H1 (cell line): ENCODE measurements at regions not wholly inside any gene's neighbourhood (a gene's known extent, or its start where the extent isn't known, plus 50 kb on each side); places are given as distances from the start of the nearest gene placed in this dataset.

Experiments used
- CEBPB ChIP-seq: IDR thresholded peaks from 2 replicates; pipeline ENCODE4 v1.6.1; 2012; ENCODE audit warnings: low read depth, low read length
- CHD1 ChIP-seq: IDR thresholded peaks from 2 replicates; pipeline ENCODE4 v1.6.1; 2012; ENCODE audit warnings: low read depth, low read length, improper control_type of control experiment
- FOSL1 ChIP-seq: IDR thresholded peaks from 2 replicates; pipeline ENCODE4 v1.6.1; 2011; ENCODE audit warnings: mild to moderate bottlenecking, low read depth, low read length, moderate library complexity; ENCODE audit not compliant: insufficient read depth
- HDAC2 ChIP-seq, 2 experiments: fragments of 300-600 bp in 1 of 2; sonication (generic) in 1 of 2; IDR thresholded peaks; 2 replicates each; pipeline ENCODE4 v1.6.1; 2011 to 2012; ENCODE audit warnings: low read depth in 2 of 2, low read length in 2 of 2, mild to moderate bottlenecking in 2 of 2, moderate library complexity in 2 of 2, borderline replicate concordance in 1 of 2, inconsistent platforms in 1 of 2
- KDM5A ChIP-seq: fragments of 200-600 bp; IDR thresholded peaks from 2 replicates; pipeline ENCODE4 v1.7.1; 2012; ENCODE audit warnings: mild to moderate bottlenecking, low read length, inconsistent platforms, mixed read lengths
- POLR2AphosphoS5 ChIP-seq: IDR thresholded peaks from 2 replicates; pipeline ENCODE4 v1.6.1; 2011; ENCODE audit warnings: low read depth, low read length
- POU5F1 ChIP-seq: IDR thresholded peaks from 2 replicates; pipeline ENCODE4 v1.6.1; 2011; ENCODE audit warnings: low read depth, mild to moderate bottlenecking, low read length, moderate library complexity
- RBBP5 ChIP-seq: IDR thresholded peaks from 2 replicates; pipeline ENCODE4 v1.7.1; 2012; ENCODE audit warnings: low read depth, mild to moderate bottlenecking, inconsistent platforms, low read length, moderate library complexity, borderline replicate concordance
- RNF2 ChIP-seq: fragments of 200-900, 300-1000 bp; sonication (generic); IDR thresholded peaks from 2 replicates; pipeline ENCODE4 v1.7.1; 2016; ENCODE audit warnings: borderline replicate concordance, low read depth, mild to moderate bottlenecking, antibody characterized with exemption, low read length; ENCODE audit not compliant: poor library complexity, severe bottlenecking; ENCODE audit errors: missing control alignments
- TF ChIP-seq, protein P1 (sequence below): fragments of 300-600 bp; sonication (generic); IDR thresholded peaks from 2 replicates; pipeline ENCODE4 v1.7.1; 2012; ENCODE audit warnings: low read length, moderate library complexity, mild to moderate bottlenecking, inconsistent platforms; ENCODE audit not compliant: insufficient replicate concordance

DNA sequence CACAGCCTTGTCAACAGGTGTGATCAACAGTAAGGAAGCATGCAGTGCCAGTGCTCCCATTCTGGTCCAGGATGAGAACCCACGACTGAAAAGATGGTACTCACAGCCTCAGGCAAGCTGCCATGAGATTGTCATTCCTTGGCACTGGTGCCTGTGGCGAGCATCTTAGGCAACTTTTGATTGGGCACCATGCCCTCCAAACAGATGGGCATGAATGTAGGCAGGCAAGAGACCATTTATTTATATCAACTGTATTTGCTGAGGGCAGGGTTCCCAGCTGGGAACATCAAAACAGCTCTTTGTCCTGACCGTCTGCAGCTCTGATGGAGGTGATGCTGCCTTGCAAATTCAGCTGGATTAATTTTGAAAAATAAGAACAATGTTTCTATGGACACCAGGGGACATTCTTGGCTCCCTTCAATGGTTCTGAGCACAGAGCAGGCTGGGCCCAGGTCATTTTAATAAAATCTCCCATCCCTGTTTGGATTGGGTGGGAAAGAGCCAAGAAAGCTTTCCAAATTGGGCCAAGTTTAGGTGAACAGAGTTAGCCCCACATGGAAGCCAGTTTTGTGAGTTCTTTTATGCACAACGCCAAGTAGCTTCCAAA, 522.5 kb downstream of the RMST start (continued):
- TF ChIP-seq, protein P1, sequence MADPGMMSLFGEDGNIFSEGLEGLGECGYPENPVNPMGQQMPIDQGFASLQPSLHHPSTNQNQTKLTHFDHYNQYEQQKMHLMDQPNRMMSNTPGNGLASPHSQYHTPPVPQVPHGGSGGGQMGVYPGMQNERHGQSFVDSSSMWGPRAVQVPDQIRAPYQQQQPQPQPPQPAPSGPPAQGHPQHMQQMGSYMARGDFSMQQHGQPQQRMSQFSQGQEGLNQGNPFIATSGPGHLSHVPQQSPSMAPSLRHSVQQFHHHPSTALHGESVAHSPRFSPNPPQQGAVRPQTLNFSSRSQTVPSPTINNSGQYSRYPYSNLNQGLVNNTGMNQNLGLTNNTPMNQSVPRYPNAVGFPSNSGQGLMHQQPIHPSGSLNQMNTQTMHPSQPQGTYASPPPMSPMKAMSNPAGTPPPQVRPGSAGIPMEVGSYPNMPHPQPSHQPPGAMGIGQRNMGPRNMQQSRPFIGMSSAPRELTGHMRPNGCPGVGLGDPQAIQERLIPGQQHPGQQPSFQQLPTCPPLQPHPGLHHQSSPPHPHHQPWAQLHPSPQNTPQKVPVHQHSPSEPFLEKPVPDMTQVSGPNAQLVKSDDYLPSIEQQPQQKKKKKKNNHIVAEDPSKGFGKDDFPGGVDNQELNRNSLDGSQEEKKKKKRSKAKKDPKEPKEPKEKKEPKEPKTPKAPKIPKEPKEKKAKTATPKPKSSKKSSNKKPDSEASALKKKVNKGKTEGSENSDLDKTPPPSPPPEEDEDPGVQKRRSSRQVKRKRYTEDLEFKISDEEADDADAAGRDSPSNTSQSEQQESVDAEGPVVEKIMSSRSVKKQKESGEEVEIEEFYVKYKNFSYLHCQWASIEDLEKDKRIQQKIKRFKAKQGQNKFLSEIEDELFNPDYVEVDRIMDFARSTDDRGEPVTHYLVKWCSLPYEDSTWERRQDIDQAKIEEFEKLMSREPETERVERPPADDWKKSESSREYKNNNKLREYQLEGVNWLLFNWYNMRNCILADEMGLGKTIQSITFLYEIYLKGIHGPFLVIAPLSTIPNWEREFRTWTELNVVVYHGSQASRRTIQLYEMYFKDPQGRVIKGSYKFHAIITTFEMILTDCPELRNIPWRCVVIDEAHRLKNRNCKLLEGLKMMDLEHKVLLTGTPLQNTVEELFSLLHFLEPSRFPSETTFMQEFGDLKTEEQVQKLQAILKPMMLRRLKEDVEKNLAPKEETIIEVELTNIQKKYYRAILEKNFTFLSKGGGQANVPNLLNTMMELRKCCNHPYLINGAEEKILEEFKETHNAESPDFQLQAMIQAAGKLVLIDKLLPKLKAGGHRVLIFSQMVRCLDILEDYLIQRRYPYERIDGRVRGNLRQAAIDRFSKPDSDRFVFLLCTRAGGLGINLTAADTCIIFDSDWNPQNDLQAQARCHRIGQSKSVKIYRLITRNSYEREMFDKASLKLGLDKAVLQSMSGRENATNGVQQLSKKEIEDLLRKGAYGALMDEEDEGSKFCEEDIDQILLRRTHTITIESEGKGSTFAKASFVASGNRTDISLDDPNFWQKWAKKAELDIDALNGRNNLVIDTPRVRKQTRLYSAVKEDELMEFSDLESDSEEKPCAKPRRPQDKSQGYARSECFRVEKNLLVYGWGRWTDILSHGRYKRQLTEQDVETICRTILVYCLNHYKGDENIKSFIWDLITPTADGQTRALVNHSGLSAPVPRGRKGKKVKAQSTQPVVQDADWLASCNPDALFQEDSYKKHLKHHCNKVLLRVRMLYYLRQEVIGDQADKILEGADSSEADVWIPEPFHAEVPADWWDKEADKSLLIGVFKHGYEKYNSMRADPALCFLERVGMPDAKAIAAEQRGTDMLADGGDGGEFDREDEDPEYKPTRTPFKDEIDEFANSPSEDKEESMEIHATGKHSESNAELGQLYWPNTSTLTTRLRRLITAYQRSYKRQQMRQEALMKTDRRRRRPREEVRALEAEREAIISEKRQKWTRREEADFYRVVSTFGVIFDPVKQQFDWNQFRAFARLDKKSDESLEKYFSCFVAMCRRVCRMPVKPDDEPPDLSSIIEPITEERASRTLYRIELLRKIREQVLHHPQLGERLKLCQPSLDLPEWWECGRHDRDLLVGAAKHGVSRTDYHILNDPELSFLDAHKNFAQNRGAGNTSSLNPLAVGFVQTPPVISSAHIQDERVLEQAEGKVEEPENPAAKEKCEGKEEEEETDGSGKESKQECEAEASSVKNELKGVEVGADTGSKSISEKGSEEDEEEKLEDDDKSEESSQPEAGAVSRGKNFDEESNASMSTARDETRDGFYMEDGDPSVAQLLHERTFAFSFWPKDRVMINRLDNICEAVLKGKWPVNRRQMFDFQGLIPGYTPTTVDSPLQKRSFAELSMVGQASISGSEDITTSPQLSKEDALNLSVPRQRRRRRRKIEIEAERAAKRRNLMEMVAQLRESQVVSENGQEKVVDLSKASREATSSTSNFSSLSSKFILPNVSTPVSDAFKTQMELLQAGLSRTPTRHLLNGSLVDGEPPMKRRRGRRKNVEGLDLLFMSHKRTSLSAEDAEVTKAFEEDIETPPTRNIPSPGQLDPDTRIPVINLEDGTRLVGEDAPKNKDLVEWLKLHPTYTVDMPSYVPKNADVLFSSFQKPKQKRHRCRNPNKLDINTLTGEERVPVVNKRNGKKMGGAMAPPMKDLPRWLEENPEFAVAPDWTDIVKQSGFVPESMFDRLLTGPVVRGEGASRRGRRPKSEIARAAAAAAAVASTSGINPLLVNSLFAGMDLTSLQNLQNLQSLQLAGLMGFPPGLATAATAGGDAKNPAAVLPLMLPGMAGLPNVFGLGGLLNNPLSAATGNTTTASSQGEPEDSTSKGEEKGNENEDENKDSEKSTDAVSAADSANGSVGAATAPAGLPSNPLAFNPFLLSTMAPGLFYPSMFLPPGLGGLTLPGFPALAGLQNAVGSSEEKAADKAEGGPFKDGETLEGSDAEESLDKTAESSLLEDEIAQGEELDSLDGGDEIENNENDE, result no peak
- TF ChIP-seq POU5F1 (no peak), FOSL1 (no peak), KDM5A (no peak), RNF2 (no peak), POLR2AphosphoS5 (no peak), HDAC2 (IDR thresholded peaks at IDR 0.05; ENCODE audit: borderline replicate concordance in 1 of 2, low read depth in 2 of 2, low read length in 2 of 2) (no peak), RBBP5 (no peak), CEBPB (no peak), CHD1 (no peak)
